AG09309 (cell line): ENCODE measurements at regions not wholly inside any gene's neighbourhood (a gene's known extent, or its start where the extent isn't known, plus 50 kb on each side); places are given as distances from the start of the nearest gene placed in this dataset.

Source experiments
- DNase-seq: peaks from one replicate; pipeline ENCODE4 v3.0.0-alpha.2; 2010; ENCODE audit warnings: low read depth
- H3K4me3 ChIP-seq: 2 replicates; pipeline ENCODE4 v1.5.1; 2011; ENCODE audit warnings: mild to moderate bottlenecking, low read depth, low read length, moderate library complexity; ENCODE audit not compliant: control insufficient read depth
- TF ChIP-seq, protein P1 (sequence below): IDR thresholded peaks from 2 replicates; pipeline ENCODE4 v1.5.1; 2011; ENCODE audit warnings: mild to moderate bottlenecking, low read depth, low read length, inconsistent platforms; ENCODE audit not compliant: insufficient read depth, control insufficient read depth; ENCODE audit errors: missing control alignments

DNA sequence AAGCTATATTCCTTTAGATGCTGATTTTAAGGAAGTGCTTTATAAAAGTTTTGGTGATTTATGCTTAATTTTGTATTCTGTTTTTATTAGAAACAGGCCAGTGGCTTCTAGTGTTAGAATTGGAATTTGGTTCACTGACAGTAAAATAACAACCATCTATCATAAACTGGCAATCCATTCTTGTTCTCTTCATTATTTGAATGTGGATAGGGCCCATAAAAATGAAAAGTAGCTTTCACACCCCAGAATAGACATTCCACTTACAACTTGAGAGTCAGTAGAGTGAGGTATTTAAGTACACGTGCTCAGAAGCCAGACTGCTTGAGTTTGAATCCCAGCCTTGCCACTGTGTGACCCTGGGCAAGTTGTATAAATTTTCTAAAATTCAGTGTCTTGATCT, 232.4 kb upstream of the CTSO start:
- no peak for DNase-seq
- TF ChIP-seq, protein P1, sequence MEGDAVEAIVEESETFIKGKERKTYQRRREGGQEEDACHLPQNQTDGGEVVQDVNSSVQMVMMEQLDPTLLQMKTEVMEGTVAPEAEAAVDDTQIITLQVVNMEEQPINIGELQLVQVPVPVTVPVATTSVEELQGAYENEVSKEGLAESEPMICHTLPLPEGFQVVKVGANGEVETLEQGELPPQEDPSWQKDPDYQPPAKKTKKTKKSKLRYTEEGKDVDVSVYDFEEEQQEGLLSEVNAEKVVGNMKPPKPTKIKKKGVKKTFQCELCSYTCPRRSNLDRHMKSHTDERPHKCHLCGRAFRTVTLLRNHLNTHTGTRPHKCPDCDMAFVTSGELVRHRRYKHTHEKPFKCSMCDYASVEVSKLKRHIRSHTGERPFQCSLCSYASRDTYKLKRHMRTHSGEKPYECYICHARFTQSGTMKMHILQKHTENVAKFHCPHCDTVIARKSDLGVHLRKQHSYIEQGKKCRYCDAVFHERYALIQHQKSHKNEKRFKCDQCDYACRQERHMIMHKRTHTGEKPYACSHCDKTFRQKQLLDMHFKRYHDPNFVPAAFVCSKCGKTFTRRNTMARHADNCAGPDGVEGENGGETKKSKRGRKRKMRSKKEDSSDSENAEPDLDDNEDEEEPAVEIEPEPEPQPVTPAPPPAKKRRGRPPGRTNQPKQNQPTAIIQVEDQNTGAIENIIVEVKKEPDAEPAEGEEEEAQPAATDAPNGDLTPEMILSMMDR, result no peak
- no peak overlapping the region for H3K4me3 ChIP-seq

DNA sequence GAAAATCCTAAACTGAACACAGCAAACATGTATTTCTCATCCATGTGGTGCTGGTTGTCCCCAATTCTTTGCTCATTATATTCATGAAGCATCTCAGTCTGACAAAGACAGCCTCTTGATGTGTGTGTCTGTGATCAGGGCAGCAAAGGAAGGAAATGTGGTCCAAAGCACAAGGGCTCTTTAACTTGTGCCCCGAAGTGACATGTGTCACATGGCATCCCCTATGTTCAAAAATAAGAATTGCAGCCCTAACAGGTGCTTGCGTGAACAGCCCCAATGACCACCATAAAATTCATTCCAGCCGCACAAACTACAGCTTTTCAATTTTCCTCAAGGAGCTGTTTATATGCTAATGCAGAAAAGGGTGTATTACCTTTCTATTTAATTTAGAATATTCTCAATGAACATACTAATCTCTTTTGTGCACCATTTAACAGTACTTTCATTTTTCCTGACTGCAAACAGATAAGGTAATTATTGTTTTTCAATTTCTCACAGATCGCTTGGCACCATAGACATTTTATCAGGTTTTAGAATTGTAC, 231.9 kb upstream of the CTSO start:
- TF ChIP-seq, protein P1, result no peak
- H3K4me3 ChIP-seq, result no peak overlapping the region
- no peak for DNase-seq

DNA sequence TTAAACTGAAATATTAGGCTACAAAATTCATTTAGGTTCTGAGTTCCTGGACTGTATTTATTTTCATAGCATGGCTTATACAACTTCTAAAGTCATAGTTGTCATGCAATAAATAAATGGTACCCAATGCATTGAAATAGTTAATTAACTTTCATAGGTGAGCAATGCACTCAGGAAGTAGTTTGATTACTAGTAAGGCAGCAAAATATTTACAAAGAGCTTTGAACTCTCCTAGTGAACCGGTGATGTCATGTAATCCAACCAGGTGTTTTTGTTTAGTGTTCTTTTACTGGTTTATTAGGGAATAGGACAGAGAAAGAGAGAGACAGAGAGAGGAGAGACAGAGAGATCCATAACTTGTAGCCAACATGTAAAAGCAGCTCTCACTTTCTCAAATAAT, 228.6 kb upstream of the CTSO start:
- TF ChIP-seq, protein P1, result no peak
- H3K4me3 ChIP-seq, result no peak overlapping the region
- no peak for DNase-seq

DNA sequence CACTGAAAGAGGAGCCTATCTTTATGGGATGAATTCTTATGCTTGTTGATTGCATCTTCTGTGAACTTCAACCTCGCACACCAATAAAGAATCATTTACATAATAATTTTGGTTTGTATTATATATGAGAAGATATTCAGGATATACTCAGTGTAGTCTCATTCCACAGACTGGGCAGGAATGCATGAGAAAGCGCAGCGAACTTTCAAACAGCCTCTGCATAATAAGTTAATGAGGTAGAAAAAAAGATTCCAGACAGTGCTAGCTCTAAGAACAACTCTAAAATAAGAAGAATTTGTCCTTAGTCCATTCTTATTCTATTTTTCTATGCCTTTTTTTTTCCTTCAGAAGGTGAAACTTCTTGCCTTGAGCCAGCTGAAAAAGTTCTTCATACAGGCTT, 224.3 kb upstream of the CTSO start:
- H3K4me3 ChIP-seq, result no peak overlapping the region
- no peak for DNase-seq
- TF ChIP-seq, protein P1, result no peak

DNA sequence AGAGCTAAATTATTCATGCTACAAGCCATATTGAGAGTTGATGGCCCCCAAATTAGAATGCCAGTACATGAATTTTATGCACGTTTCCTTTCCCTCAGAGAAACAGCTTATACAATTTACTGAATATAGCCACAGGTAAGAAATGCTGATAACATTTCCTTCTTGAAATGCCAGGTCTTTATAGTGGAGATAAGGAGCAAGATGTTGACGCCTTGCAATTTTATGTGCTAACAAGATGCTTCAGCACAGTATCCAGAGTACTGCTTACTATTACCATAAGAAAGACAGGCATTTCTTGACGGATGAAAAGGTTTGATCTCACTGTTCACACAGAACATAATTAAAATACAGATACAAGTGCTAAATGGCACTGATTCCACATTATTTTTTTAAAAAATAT, 223.2 kb upstream of the CTSO start:
- H3K4me3 ChIP-seq, result no peak overlapping the region
- TF ChIP-seq, protein P1, result no peak
- no peak for DNase-seq

DNA sequence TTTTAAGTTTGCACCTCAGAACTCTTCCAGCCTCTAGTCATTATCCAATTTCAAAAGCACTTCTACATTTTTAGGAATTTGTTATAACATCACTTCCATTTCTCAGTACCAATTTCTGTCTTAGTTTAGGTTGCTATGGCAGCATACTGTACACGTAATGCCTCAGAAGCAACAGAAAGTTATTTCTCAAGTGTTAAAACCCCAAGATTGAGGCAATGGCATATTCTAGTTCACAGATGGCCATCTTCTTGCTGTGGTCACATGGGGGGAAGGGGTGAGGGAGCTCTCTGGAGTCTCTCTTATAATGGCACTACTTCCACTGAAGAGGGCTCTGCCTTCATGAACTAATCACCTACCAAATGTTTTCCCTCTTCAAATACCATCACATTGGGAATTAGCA, 220.3 kb upstream of the CTSO start:
- DNase-seq, result no peak
- TF ChIP-seq, protein P1, result no peak
- H3K4me3 ChIP-seq, result no peak overlapping the region

DNA sequence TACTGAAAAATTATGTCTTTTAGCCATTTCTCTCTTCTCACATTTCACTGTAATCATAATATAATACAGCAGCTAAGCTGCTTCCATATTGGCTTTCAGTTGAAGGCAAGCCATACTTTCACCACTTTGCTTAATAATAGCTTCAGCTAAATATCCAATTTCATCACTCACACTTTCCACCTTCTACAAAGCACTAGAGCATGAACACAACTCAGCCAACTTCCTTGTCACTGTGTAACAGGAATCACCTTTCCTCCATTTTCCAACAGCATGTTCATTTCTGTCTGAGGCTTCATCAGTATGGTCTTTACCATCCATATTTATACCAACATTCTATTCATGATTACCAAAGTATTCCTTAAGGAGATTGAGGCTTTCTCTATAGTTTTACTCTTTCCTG, 219.8 kb upstream of the CTSO start:
- DNase-seq, result no peak
- no peak overlapping the region for H3K4me3 ChIP-seq
- TF ChIP-seq, protein P1, result no peak
